Activated effector memory CD4-positive, alpha-beta T cell treated with Interleukin-2 at 50 U/mL for 16 hours (primary cell): ENCODE measurements at regions not wholly inside any gene's neighbourhood (a gene's known extent, or its start where the extent isn't known, plus 50 kb on each side); places are given as distances from the start of the nearest gene placed in this dataset.

Source experiments
- DNase-seq: peaks from one replicate; pipeline ENCODE4 v3.0.0-alpha.2; 2020

DNA sequence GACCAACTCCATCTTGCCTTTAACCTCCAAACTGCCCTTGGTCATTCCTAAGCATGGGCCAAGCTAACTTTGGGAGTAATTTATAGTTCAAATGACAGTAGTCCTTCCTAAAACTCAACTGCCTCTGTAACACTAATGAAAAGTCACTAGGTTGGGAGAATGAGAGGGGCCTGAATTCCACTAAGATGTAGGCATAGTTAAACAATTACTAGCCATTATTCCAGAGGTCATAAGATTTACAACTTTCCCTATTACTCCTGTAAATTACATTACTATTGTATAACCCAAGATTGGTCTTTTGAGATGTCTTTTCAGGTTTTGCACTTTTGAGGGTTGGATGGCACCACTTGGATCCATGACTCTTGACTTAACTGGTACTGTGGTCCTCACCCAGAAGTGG, 94.6 kb downstream of the SPP2 start:
- no peak for DNase-seq

- DNase-seq, result no peak
These were observed 93.4 kb downstream of the SPP2 start for GRCh38 chr2:234143896-234144295.

DNA sequence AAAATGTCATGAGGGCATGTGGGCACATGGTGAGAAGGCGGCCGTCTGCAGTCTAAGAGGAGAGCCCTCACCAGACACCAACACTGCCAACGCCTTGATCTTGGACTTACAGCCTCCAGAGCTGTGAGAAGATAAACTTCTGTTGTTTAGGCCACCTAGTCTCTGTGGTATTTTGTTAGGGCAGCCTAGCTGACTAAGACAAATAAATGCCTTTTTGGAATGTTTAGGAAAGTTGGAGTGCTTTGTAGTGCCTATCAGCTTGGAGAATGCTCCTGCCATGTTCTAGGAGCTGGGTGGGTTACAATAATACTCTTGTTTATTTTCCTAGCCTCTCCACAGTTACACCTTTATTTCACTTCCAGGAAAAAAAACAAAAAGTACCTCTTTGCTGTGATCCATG, 92.0 kb downstream of the SPP2 start:
- no peak for DNase-seq

DNA sequence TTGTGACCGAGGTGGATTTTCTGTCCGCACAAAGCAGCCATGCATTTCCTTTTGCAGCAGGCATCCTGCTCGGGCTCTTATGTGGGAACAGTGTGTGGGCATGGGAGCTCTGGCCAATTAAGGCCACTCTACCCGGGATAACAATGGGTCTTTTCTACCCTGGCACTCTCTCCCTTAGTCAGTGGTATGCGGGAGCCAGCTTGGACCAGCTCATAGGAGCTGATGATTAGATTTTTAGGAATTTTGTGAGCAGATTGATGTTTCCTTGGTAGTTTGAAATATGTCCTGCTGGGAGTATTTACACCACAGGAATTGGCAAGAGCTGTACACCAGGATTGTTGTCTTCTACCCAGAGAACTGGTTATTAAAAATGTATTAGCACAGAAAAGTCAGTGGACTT, 89.3 kb downstream of the SPP2 start:
- no peak for DNase-seq

GRCh38 chr2:234138836-234139235, 88.3 kb downstream of the SPP2 start:
- DNase-seq, result no peak

GRCh38 chr2:234137400-234138014, 87.0 kb downstream of the SPP2 start:
- DNase-seq, result no peak

DNA sequence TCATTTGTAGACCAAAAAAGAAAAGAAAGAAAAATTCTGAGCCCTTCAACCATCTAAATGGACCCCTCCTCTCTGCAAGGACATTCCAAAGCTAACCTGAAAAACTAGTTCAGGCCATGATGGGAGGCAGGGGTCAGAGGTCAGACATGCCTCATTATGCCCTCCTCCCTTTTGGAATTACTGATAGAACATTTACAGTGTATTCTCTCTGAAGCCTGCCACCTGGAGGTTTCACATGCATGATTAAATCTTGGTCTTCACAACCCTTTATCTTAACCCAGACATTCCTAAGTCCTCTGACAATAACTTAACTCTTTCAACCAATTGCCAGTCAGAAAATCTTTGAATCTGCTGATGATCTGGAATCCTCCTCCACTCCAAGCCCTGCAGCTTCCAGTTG, 86.0 kb downstream of the SPP2 start:
- no peak for DNase-seq

DNA sequence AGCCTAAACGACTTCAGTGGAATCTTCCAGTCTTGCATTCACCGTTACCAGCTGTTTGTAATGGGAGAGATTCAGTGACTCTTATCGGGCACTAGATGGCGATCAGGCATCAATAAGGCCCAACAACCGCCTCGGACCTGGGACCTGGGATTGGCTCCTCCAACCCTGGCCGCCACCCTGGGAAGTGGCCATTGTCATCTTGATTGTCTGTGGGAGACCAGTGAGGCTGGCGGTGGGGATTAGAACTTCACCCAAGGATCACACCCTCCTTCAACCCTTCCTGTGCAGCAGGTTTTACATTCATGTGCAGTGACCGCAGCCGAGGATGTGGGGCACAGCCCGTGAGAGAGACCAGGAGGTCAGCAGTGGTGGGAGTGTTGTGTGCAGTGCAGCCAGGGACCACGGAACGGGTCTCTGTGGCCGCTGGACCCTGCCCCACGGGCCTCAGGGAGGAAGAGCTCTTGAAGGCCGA, 85.3 kb downstream of the SPP2 start:
- peak; percentile 25 for DNase-seq

GRCh38 chr2:234134496-234134895, 84.0 kb downstream of the SPP2 start:
- no peak for DNase-seq

DNA sequence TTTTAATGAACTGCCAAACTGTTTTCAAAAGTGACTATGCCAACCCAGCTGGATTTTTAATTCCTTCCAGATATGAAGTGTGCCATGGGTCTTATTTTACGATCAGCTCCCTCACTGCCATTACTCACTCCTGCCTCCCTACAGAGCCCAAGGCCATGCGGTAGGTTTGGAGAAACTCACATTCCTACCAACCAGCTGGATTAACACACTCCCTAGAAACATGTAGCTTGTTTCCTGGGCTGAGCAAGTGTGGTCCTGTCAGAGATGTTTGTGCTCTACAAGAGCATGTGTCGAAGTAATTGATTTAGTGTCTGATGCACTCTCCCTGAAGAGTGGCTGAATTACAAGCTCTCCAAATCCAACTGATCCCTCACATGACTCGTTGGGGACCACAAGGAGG, 82.5 kb downstream of the SPP2 start:
- no peak for DNase-seq

- DNase-seq, result no peak
These were observed 80.3 kb downstream of the SPP2 start for GRCh38 chr2:234130777-234131181.

GRCh38 chr2:234128606-234129005, 78.1 kb downstream of the SPP2 start:
- DNase-seq, result no peak
